Stromal cell of bone marrow (primary cell): ENCODE measurements at regions not wholly inside any gene's neighbourhood (a gene's known extent, or its start where the extent isn't known, plus 50 kb on each side); places are given as distances from the start of the nearest gene placed in this dataset.

ENCODE experiments used
- DNase-seq: peaks from one replicate; pipeline ENCODE4 v3.0.0-alpha.2; 2012; ENCODE audit warnings: low read depth

- peak; percentile 81 for DNase-seq
Measured at GRCh38 chr19:28883241-28883693, 329.7 kb downstream of the UQCRFS1 start.

GRCh38 chr19:28882818-28883217 is 330.1 kb downstream of the UQCRFS1 start:
- DNase-seq: no peak

- DNase-seq: no peak
Measured at GRCh38 chr19:28881616-28882015, 331.3 kb downstream of the UQCRFS1 start.

- DNase-seq: no peak
Measured at GRCh38 chr19:28880735-28881401, 332.1 kb downstream of the UQCRFS1 start.

DNA sequence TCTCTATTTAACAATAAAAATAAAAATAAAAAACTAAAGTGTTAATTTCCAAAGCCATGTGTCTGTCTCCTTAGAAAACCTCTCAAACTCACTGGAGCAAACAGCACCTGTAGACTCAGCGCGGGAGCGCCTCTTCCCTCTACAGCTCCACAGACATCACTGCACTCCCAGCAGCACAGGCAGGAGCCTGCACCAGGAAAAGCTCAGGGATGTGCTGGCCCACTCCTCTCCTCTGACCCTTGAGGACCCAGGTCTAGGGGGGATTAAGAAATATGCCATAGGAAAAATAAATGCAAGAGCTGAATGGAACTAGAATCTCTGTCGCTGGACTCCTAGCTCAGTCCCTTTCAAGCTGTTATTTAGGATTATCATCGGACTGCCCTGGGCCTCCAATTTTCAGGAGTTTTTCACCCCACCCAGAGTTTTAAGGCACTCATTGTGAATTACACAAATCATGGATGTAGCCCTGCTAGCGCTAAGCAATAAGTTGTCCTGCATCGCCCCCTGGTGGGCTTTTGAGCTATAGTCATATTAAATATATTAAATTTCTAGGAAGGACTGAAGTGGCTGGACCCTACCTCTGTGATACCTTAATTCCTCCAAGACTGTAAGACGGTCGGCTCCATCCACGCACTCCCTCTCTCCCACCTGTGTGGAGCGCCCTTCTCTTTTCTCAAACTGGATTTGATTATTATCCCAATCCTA is 333.9 kb downstream of the UQCRFS1 start:
- peak; percentile 50 for DNase-seq

DNA sequence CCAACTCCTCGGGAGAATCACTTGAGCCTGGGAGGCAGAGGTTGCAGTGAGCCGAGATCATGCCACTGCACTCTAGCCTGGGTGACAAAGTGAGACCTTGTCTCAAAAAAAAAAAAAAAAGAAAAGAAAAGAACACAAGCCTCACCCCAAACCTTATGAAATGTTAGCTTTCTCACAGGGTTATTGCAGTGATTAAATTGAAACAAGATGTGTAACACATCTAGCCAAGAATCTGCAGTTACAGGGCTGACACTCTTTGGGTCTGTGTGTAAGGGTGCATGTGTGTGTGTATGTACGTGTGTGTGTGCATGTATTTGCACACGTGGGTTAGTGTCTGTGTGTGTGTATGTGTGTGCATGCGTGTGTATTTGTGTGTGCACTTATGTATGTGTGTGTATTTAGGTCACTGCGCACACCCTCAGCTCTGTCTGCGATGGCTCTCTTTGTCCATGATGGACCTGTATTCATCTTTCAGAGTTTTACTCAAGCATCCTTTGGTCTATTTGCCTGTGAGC is 336.3 kb downstream of the UQCRFS1 start:
- DNase-seq: no peak

GRCh38 chr19:28874742-28875141 is 338.2 kb downstream of the UQCRFS1 start:
- no peak for DNase-seq

- no peak for DNase-seq
Measured at GRCh38 chr19:28873301-28873700, 339.6 kb downstream of the UQCRFS1 start.

- DNase-seq: no peak
Measured at GRCh38 chr19:28871099-28871725, 341.7 kb downstream of the UQCRFS1 start.

- no peak for DNase-seq
Measured at GRCh38 chr19:28869459-28869858, 343.5 kb downstream of the UQCRFS1 start.

GRCh38 chr19:28868836-28869235 is 344.1 kb downstream of the UQCRFS1 start:
- no peak for DNase-seq

DNA sequence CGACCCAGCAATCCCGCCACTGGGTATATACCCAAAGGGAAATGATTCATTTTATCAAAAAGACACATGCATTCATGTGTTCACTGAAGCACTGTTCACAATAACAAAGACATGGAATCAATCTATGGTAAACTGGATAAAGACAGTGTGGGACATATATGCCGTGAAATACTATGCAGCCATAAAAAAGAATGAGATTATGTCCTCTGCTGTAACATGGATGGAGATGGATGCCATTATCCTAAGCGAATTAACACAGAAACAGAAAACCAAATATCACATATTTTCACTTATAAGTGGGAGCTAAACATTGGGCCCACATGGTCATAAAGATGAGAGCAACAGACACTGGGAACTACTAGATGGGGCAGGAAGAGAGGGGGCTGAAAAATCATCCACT is 345.0 kb downstream of the UQCRFS1 start:
- DNase-seq: no peak

DNA sequence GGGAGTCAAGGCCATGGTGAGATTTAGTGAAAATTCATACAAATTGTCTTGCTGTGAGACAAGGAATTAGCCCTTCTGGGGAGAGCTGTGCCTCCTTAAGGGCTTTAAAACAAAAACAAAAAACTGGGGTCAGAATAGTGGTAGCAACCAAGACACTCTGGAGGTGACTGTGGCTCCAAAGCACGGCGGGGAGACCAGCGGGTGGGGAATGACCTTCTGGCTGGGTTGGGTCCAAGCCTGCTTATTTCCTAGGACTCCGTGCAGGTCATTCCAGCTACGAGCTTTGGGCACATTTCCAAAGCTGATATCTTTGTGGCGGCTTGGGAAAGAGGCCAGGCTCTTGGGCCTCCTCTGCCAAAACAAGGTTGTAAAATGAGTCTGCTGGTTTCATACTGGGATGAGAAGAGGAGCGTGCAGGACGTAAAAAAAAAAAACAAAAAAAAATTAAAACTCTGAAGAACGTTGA is 348.3 kb downstream of the UQCRFS1 start:
- no peak for DNase-seq

GRCh38 chr19:28864024-28864503 is 348.9 kb downstream of the UQCRFS1 start:
- DNase-seq: no peak

- no peak for DNase-seq
Measured at GRCh38 chr19:28862238-28862637, 350.7 kb downstream of the UQCRFS1 start.

DNA sequence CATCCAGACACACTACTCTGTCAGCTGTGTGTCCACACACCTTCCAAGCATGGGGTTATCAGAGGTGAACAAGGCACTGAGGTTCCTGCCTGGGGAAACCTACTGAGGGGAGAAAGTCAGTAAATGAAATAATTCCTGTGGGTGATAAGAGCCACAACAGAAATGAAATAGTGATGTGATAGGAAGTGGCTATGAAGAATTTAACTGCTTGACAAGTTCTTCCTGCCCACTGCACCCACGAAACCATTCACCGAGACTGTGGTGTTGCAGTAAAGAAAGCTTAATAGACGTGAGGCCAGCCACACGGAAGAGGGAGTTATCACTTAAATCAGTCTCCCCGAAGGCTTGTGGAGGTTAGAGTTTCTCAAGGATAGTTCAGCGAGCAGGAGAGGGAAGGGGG is 353.1 kb downstream of the UQCRFS1 start:
- DNase-seq: no peak

- no peak for DNase-seq
Measured at GRCh38 chr19:28858933-28859332, 354.0 kb downstream of the UQCRFS1 start.

GRCh38 chr19:28857967-28858366 is 355.0 kb downstream of the UQCRFS1 start:
- DNase-seq: no peak

GRCh38 chr19:28855216-28855615 is 357.7 kb downstream of the UQCRFS1 start:
- no peak for DNase-seq

- peak; percentile 62 for DNase-seq
Measured at GRCh38 chr19:28847468-28847867, 365.5 kb downstream of the UQCRFS1 start.

- no peak for DNase-seq
Measured at GRCh38 chr19:28846094-28846812, 366.7 kb downstream of the UQCRFS1 start.
